Activated CD4-positive, alpha-beta T cell treated with anti-CD3 and anti-CD28 coated beads, Interleukin-10, Interleukin-2, amounts not matched to agents 100 ng/mL and 50 ng/mL, durations not matched to agents 16 hours and 8 hours (primary cell): ENCODE measurements at regions not wholly inside any gene's neighbourhood (a gene's known extent, or its start where the extent isn't known, plus 50 kb on each side); places are given as distances from the start of the nearest gene placed in this dataset.
"Not testable (repeated sequence)": the region's sequence is repeated elsewhere in the genome, so short reads cannot be mapped to it uniquely, and the experiment has no call there.

Source experiments
- DNase-seq: peaks from one replicate; pipeline ENCODE4 v3.0.0-alpha.2; 2020

- no peak for DNase-seq
Measured at GRCh38 chr10:108378779-108379178, 1214.3 kb upstream of the SORCS1 start.

GRCh38 chr10:108375691-108376090 lies 1211.2 kb upstream of the SORCS1 start:
- no peak for DNase-seq

- no peak for DNase-seq
Measured at GRCh38 chr10:108374991-108375390, 1210.5 kb upstream of the SORCS1 start.

- DNase-seq: no peak
Measured at GRCh38 chr10:108365541-108365940, 1201.0 kb upstream of the SORCS1 start.

- DNase-seq: no peak
Measured at GRCh38 chr10:108363576-108363975, 1199.1 kb upstream of the SORCS1 start.

- DNase-seq: no peak
Measured at GRCh38 chr10:108362961-108363360, 1198.5 kb upstream of the SORCS1 start.

GRCh38 chr10:108362296-108362695 lies 1197.8 kb upstream of the SORCS1 start:
- DNase-seq: no peak

- DNase-seq: no peak
Measured at GRCh38 chr10:108360187-108360586, 1195.7 kb upstream of the SORCS1 start.

- peak; percentile 62 for DNase-seq
Measured at GRCh38 chr10:108358912-108359311, 1194.4 kb upstream of the SORCS1 start.

- no peak for DNase-seq
Measured at GRCh38 chr10:108352771-108353170, 1188.3 kb upstream of the SORCS1 start.

GRCh38 chr10:108348215-108348614 lies 1183.7 kb upstream of the SORCS1 start:
- no peak for DNase-seq

- no peak for DNase-seq
Measured at GRCh38 chr10:108346066-108346465, 1181.6 kb upstream of the SORCS1 start.

GRCh38 chr10:108338146-108338545 lies 1173.6 kb upstream of the SORCS1 start:
- DNase-seq: no peak

GRCh38 chr10:108336836-108337235 lies 1172.3 kb upstream of the SORCS1 start:
- no peak for DNase-seq

GRCh38 chr10:108327706-108328105 lies 1163.2 kb upstream of the SORCS1 start:
- no peak for DNase-seq

GRCh38 chr10:108323274-108323798 lies 1158.8 kb upstream of the SORCS1 start:
- DNase-seq: no peak

- no peak for DNase-seq
Measured at GRCh38 chr10:108319434-108320222, 1155.1 kb upstream of the SORCS1 start.

GRCh38 chr10:108315636-108316035 lies 1151.1 kb upstream of the SORCS1 start:
- DNase-seq: not testable (repeated sequence)

GRCh38 chr10:108307925-108308312 lies 1143.4 kb upstream of the SORCS1 start:
- no peak for DNase-seq

- no peak for DNase-seq
Measured at GRCh38 chr10:108307250-108307924, 1142.9 kb upstream of the SORCS1 start.

GRCh38 chr10:108303149-108303548 lies 1138.6 kb upstream of the SORCS1 start:
- peak; percentile 5 for DNase-seq

GRCh38 chr10:108301002-108301401 lies 1136.5 kb upstream of the SORCS1 start:
- DNase-seq: no peak

- DNase-seq: no peak
Measured at GRCh38 chr10:108290823-108291222, 1126.3 kb upstream of the SORCS1 start.
